Body of pancreas (tissue), 4 donors: ENCODE measurements at regions not wholly inside any gene's neighbourhood (a gene's known extent, or its start where the extent isn't known, plus 50 kb on each side); places are given as distances from the start of the nearest gene placed in this dataset.

Experiments used
- CTCF ChIP-seq, 7 experiments: fragments of 450-650 bp in 4 of 7; fragments of 200-600 bp in 3 of 7; sonication (generic) in 3 of 7; IDR thresholded peaks; one replicate each; pipeline ENCODE4 v1.5.1; 2016 to 2019; ENCODE audit warnings: antibody characterized with exemption in 7 of 7
- POLR2A ChIP-seq, 3 donors: fragments of 450-650 bp; IDR thresholded peaks; one replicate each; pipeline ENCODE4 v1.6.1; 2016; ENCODE audit warnings: antibody characterized with exemption in 3 of 3, mild to moderate bottlenecking in 2 of 3

GRCh38 chr12:53844994-53845844 is 93.4 kb upstream of the HOXC13 start:
- no peak for TF ChIP-seq CTCF (IDR thresholded peaks at IDR 0.05)
- no peak for TF ChIP-seq POLR2A (IDR thresholded peaks at IDR 0.05)
